Adrenal gland (tissue), 9 donors: ENCODE measurements at regions not wholly inside any gene's neighbourhood (a gene's known extent, or its start where the extent isn't known, plus 50 kb on each side); places are given as distances from the start of the nearest gene placed in this dataset.

Experiments
- DNase-seq, 7 donors: peaks; one replicate each; pipeline ENCODE4 v3.0.0-alpha.2; 2019 to 2020
- H3K27ac ChIP-seq, 5 donors: fragments of 200-600 bp; sonication (generic) in 4 of 5; 1 replicate in 3 of 5; 2 replicates in 2 of 5; pipeline versions ENCODE4 v1.5.1 to v1.8.0; 2016 to 2020; ENCODE audit warnings: mild to moderate bottlenecking in 1 of 5
- H3K27me3 ChIP-seq: fragments of 200-600 bp; 2 replicates; pipeline ENCODE4 v1.8.0; 2021
- H3K36me3 ChIP-seq, 2 donors: fragments of 200-600 bp; replicated peaks in 1 of 2; 1 replicate in 1 of 2; 2 replicates in 1 of 2; pipeline versions ENCODE4 v1.5.1 to v1.8.0; 2018 to 2022
- H3K4me1 ChIP-seq, 2 donors: fragments of 200-600 bp; replicated peaks in 1 of 2; 1 replicate in 1 of 2; 2 replicates in 1 of 2; pipeline versions ENCODE4 v1.5.1 to v1.8.0; 2018 to 2021
- H3K4me3 ChIP-seq, 4 donors: fragments of 200-600 bp; sonication (generic) in 3 of 4; one replicate each; pipeline ENCODE4 v1.5.1; 2016 to 2018
- H3K9me3 ChIP-seq, 3 donors: fragments of 200-600 bp; sonication (generic) in 1 of 3; replicated peaks in 1 of 3; 1 replicate in 2 of 3; 2 replicates in 1 of 3; pipeline versions ENCODE4 v1.5.1 to v1.8.0; 2016 to 2021
- CTCF ChIP-seq, 6 experiments: fragments of 450-650 bp in 4 of 6; fragments of 200-600 bp in 2 of 6; sonication (generic) in 1 of 6; IDR thresholded peaks; 1 replicate in 5 of 6; 2 replicates in 1 of 6; pipeline versions ENCODE4 v1.5.1 to v1.8.0; 2016 to 2021; ENCODE audit warnings: antibody characterized with exemption in 6 of 6, mild to moderate bottlenecking in 2 of 6, moderate library complexity in 1 of 6
- POLR2A ChIP-seq, 2 donors: fragments of 450-650 bp; IDR thresholded peaks; one replicate each; pipeline ENCODE4 v1.6.1; 2017; ENCODE audit warnings: antibody characterized with exemption in 2 of 2, mild to moderate bottlenecking in 2 of 2, moderate library complexity in 1 of 2
- WGBS, 4 donors: extraction: QIAGEN DNeasy Blood & Tissue Kit in 2 of 4; methylation state at CpG; one replicate each; pipeline versions ENCODE4 v1.1.5 to v1.1.7; 2013 to 2017; 5-methylcytosine and 5-hydroxymethylcytosine counted together
- intact Hi-C, 2 donors: fragments of 100-400 bp; cut with DNase I; formaldehyde crosslinking; loops; one replicate each; pipeline versions ENCODE4 v1.14.1 to v1.15.0; 2022 to 2023
- donor health status: healthy with polysubstance abuse.
- donor health status: Bipolar disorder and iron deficiency.
- donor health status: DM: yes; HTN: yes; CAD: no.
- donor health status: DM: no; HTN: no; CAD: no.
- donor health status: DM: no; HTN: no; CAD: no.

- Histone ChIP-seq H3K27me3 (no peaks in the 10 kb centered on the region), H3K4me3 (no peak overlapping the region), H3K4me1 (peaks cover 0 to 11% of the 10 kb centered on the region in 2 donors), H3K27ac (no peak overlapping the region), H3K9me3 (no peaks in the 10 kb centered on the region), H3K36me3 (no peaks in the 10 kb centered on the region)
- TF ChIP-seq POLR2A (IDR thresholded peaks at IDR 0.05) = no peak
- TF ChIP-seq CTCF (IDR thresholded peaks at IDR 0.05) = no peak
- intact Hi-C loops = no loop called here
- no peak for DNase-seq
These were observed 132.1 kb downstream of the PLCE1 start for GRCh38 chr10:94125856-94126255.

DNA sequence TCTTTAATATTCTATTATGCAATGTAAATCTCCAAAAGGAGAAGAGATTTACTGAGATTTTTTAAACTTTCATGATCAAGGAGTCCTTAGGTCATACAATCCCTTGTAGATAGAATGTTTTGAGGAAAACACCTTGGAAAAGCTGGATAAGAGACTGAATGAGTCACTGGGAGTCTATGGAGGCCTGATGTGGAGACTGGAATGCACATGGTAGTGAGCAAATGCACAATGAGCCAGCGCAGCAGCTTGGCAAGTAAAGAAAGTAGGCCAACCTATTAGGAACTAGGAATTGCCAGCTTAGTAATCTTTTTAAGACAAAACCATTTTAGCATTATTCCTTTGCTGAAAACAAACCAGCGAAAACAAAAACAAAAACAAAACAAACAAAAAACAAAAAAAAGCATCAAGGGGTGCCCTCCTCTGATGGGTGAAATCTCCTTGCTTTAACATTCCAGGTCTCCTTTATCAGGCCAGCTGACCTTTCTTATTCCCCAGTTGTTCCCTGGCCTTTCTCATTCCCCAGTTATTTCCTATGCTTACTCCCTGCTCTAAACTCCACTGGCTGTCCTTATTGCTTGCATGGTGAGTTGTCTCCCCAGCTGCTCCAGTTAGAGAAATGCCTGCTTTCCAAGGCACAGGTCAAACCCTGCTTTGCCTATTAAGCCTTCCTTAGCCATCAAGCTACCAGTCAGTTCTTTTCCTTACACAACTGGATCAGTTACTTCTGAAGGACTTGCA, 135.8 kb downstream of the PLCE1 start:
- WGBS, 4 donors = 73 to 80% (median 73%) methylated on average over 2 of the region's 2 CpGs
- Histone ChIP-seq H3K9me3 (no peaks in the 10 kb centered on the region), H3K27ac (no peak overlapping the region), H3K4me3 (no peak overlapping the region), H3K36me3 (no peaks in the 10 kb centered on the region), H3K4me1 (no peaks in the 10 kb centered on the region), H3K27me3 (no peaks in the 10 kb centered on the region)
- peak; percentile 22 to 65 (median 43) for DNase-seq
- no peak for TF ChIP-seq POLR2A (IDR thresholded peaks at IDR 0.05)
- TF ChIP-seq CTCF (IDR thresholded peaks at IDR 0.05) = no peak
- intact Hi-C loops = no loop called here

- Histone ChIP-seq H3K9me3 (no peaks in the 10 kb centered on the region), H3K4me1 (no peaks in the 10 kb centered on the region), H3K27me3 (no peaks in the 10 kb centered on the region), H3K27ac (peak overlapping the region in 1 of 5 donors; percentile 13), H3K4me3 (no peak overlapping the region), H3K36me3 (no peaks in the 10 kb centered on the region)
- intact Hi-C loops = no loop called here
- TF ChIP-seq CTCF (IDR thresholded peaks at IDR 0.05) (no peak), POLR2A (IDR thresholded peaks at IDR 0.05) (no peak)
- no peak for DNase-seq
- WGBS, 4 donors = 68 to 81% (median 72%) methylated on average over 3 of the region's 3 CpGs
These were observed 138.2 kb downstream of the PLCE1 start for GRCh38 chr10:94131885-94132284.

DNA sequence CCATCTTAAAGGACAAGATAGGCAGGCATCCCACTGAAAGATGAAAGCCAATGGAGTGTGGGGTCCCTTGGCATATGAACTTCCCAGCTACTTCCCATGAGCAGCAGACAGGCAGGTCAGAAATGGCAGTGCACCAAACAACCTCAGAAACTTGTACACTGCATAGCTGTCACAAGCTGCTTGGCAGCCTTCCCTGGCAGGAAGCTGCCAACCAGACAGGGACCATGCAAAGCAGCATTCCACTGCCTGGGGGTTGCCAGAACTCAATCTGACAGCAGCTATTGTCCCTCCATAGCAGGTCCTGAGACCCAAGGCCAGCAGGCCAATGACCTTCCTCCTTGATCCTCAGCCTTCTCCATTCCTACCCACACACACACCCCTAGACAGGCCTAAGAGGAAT, 139.5 kb downstream of the PLCE1 start:
- intact Hi-C loops = no loop called here
- H3K4me1 ChIP-seq = no peaks in the 10 kb centered on the region

More for the DNA sequence above, 139.5 kb downstream of the PLCE1 start:
- Histone ChIP-seq H3K9me3 (no peaks in the 10 kb centered on the region), H3K27me3 (no peaks in the 10 kb centered on the region), H3K4me3 (no peak overlapping the region), H3K27ac (no peak overlapping the region), H3K36me3 (no peaks in the 10 kb centered on the region)
- DNase-seq = peak; percentile 48 to 88 (median 69)
- TF ChIP-seq CTCF (IDR thresholded peaks at IDR 0.05) = no peak
